Skeletal muscle cell (primary cell): ENCODE measurements at regions not wholly inside any gene's neighbourhood (a gene's known extent, or its start where the extent isn't known, plus 50 kb on each side); places are given as distances from the start of the nearest gene placed in this dataset.
A peak's percentile ranks its signal among the peaks of the same experiment; 100 is the strongest.
"Not testable (repeated sequence)": the region's sequence is repeated elsewhere in the genome, so short reads cannot be mapped to it uniquely, and the experiment has no call there.

Experiments used
- DNase-seq: peaks from one replicate; pipeline ENCODE4 v3.0.0-alpha.2; 2010; ENCODE audit warnings: low read depth
- H3K4me3 ChIP-seq: 2 replicates; pipeline ENCODE4 v1.5.1; 2011; ENCODE audit warnings: low read depth, mild to moderate bottlenecking, control low read depth, low read length, moderate library complexity

DNA sequence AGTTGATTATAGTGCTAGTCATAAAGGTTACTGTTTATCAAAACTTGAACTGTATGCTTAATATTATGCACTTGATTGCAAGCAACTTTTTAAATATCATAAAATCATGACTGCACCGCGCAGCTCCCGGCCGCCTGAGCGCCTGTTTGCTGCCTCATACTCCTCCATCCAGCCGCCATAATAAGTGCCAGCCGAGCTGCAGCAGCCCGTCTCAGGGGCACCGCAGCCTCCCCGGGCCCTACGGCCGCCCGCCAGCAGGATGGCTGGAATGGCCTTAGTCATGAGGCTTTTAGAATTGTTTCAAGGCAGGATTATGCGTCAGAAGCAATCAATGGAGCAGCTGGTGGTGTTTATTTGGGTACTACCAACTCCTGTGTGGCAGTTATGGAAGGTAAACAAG is 337.2 kb downstream of the PAX3 start:
- DNase-seq, result no peak
- H3K4me3 ChIP-seq, result no peak overlapping the region

DNA sequence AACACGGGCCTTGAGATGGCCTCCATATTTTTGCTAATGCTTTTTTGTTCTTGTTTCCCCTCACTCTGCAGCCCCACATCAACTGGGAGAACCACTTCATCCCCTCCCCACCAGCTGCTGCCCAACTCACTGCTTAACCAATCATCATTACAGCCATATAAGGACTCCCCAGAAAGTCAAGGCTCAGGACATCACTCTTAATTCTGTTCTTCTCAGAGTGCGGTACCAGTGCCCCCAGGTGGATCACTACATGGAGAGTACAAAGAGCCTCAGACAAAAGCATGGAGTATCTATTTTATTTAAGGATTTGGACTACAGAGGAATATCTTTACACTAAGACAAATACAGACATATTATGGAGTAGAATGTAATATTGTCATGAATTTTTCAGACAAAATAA is 340.6 kb downstream of the PAX3 start:
- no peak overlapping the region for H3K4me3 ChIP-seq

DNA sequence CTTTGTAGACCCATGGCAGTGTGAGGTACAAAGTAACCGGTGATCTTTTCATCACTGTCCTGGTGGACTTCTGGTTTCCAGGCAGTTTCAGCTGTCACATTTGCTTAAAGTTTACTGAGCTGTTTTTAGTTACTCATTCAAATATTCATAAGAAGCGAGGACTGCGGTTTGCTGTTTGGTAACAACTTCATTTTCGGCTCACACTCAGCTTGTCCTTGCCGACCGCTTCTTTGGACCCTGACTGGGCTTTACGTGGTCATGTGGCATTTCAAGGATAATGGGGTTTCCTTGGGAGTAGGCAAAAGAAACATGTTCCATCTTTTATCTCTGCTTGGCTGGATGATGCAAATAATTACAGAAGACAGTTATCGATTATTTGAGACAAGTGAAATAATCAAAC is 350.7 kb downstream of the PAX3 start:
- no peak for DNase-seq
- no peak overlapping the region for H3K4me3 ChIP-seq

More for the DNA sequence above, 340.6 kb downstream of the PAX3 start:
- no peak for DNase-seq

DNA sequence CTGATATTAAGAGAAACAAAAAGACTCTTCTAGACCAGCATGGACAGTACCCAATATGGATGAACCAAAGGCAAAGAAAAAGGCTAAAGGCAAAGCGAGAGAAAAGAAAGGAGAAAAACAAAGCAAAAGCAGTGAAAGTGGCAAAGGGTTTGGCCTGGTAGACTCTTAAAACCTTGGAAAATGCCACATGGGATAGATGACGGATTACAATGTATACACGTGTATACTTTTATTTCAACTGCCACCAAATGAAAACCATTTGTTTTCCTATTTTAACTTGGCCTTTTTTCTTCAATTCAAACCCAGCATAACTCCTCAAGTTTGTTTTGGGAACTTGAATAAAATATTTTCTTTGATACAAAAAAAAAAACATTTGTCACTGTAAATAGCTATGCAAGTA is 354.3 kb downstream of the PAX3 start:
- H3K4me3 ChIP-seq, DNase-seq: not testable (repeated sequence)

DNA sequence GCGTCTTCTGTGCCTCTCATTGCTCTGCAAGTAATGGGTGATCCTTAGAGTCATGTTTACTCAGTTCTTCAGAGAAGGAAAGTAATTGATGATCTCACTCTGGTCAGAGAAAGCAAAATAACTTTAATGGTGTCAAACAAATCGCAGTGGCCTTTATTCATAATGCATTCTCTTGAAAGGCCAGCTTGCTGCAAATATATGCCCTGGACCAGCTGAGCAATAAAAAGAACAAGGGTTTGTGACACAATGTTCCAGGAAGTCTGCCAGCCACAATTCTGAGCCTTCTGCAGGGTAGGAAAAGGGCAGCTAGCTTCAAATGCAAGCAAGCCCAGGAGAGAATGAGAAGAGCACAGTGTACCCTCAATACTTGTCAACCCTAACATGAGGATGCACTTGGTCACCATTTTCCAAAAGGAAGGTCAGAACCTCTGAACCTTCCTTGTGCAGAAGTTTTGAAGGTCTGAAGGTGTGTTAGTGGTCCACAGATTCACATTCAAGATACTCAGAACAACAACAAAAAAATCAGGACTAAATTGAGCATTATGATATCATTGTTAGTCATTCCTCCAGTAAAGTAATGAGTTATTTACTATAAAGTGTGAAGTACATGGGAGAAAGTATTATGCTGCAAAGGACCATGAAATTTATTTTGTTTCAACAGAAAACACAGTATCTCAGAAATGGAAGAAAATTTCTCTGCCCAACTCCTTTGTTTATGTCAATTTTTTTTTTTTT is 355.6 kb downstream of the PAX3 start:
- DNase-seq, result peak; percentile 59
- H3K4me3 ChIP-seq, result no peak overlapping the region

DNA sequence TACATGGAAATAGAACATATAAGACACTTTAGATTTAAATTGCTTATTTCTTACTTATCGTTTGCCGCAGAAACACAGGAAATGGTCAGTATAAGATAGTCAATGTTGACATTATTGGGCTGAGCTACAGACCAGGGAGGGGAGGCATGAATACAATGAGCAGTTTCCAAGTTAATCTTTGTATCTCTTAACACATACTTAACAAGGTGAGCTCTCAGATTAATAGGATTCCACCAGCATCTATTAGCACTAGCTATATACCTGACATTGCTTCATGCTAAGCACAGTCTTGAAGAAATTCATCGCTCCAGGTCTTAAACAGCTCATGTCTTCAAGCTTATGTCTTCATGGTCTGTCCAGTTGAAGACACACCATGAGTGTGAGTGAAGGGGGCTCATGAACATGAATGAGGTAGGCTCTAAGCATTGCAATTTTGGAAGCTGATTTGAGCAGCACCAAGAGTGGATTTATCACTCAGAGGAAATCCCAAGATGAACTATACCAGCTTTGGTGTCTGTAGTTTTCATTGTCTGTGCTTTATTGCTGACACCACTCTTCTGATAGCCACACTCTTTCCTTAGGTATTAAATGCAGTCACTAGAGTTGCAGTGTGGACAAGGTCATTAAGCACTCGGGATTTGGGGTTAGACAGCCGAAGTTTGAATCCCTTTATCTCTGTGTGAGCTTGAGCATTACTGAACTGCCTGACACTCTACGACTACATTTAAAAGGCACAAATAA is 359.3 kb upstream of the EPHA4 start:
- H3K4me3 ChIP-seq, result no peak overlapping the region
- DNase-seq, result no peak

DNA sequence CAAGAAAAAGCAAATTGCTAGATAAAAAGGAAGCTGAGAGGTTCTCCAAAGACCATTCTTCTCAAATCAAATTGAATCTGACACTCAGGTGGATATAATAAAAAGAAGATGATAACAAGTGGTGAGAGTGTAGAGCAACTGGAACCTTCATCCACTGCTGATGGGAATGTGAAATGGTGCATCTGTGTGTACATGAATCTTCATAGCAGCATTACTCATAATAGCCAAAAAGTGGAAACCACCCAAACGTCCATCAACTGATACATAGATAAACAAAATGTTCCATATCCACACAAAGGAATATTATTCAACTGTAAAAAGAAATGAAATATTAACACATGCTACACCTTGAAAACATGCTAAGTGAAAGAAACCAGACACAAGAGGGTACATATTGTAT is 357.2 kb upstream of the EPHA4 start:
- no peak overlapping the region for H3K4me3 ChIP-seq
- no peak for DNase-seq

DNA sequence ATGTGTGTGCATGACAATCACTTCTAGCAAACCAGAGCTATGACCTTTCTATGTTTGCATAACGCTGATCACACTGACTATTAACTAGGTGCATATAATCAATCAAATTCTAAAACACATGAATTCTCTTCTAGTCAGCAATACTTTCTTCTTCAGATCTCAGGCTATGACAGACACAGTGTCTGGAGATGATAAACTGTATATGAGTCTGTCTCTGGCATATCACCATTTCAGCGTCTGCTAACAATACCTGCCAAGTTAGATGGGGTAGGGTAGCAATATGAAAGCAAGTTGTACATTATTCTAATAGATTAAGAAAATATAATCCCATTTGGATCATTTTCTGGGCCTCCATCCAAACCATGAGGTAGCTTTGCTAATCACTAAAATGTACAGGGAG is 354.2 kb upstream of the EPHA4 start:
- H3K4me3 ChIP-seq, result no peak overlapping the region
- no peak for DNase-seq

DNA sequence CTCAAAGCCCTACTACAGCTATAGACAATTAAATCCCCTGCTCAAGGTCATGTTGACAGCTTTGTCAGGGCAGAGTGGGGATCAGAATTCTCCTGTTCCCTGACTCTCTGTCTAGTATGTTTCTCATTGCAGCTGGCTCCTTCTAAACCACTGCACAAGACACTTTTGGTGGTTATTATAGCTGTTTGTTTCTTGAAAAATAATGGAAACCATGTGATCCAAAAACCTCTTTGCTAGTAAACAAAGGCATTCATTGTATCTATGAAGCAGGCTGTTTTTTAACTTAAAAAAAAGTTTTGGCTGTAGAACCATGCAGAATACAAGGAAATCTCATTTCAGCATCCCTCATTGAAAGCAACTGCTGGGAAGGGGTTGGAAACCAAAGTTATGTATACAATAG is 352.5 kb upstream of the EPHA4 start:
- no peak for DNase-seq

DNA sequence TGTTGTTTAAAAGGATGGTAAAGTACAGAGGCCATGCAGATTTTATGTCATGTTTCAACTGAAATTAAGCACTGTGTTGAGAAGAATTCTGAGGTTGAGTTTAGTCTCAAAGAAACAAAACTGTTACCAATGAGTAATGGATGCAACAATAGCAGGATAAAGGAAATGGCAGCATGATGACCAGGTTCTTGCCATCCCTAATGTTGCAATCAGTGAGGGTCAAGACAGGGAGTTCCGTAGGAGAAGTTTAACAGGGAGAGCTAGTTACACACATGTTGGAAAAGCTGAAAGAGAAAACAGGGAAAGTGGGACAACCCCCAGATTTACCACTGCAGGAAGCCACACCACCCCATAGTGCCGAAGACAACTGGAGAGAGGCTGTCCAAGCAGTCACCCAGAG is 343.8 kb upstream of the EPHA4 start:
- DNase-seq, result no peak
- no peak overlapping the region for H3K4me3 ChIP-seq

More for the DNA sequence above, 352.5 kb upstream of the EPHA4 start:
- H3K4me3 ChIP-seq, result no peak overlapping the region

DNA sequence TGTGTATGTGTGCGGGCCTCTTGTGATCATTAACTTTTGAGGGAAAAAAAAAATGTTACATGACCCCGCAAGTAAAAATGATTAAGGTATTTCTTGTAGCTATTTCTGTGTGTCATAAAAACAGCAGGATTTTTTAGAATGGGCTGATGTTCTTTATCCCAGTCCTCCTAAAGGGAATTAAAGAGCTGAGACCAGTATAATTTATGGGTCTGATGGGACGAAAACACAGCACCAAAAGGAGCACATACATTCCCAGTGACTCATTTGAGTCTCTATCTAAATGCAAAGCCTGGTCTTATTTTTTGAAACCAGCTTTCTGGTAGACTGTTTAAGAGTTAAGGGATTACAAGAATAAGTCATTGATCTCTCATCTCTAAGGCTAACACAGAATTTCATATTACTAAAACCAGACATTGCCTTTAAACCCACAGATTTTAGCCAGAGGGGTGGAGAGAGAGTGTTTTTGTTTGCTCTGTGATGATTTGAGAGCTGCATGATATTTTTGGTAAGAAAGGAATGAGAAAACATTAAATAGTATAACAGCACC is 342.3 kb upstream of the EPHA4 start:
- DNase-seq, result peak; percentile 24
- H3K4me3 ChIP-seq, result no peak overlapping the region

DNA sequence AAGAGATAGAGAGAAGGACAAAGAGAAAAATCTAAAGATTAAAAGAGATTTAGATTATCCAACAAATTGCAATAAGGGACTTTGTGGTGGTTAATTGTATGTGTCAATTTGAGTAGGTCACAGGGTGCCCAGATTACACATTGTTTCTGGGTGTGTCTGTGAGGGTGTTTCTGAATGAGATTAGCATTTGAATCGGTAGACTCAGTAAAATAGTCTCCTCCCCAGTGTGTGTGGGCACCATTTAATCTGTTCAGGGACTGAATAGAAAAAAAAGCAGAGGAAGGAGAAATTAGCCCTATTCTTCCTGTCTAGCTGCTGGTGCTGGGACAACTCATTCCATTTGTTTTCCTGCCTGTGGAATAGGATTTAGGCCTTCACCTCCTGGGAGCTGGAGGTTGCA is 339.8 kb upstream of the EPHA4 start:
- DNase-seq, result no peak
- H3K4me3 ChIP-seq, result no peak overlapping the region

DNA sequence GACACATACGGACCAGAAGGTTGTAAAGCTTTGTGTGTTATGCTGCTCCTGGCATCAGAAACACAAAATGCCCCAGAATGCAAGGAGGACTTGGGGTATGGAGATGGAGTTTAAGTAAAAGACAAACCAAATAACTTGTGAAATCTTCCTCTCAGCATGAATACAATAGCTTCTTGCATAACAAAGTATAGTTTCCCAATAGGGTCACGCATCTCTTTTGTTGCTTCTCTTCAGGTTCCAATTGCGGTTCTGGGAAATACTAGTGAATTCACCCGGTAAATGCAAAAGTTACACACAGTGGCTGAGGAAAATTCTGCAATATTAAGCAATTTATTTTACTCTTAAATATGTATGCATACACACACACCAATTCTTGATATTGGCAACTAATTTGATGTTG is 339.2 kb upstream of the EPHA4 start:
- H3K4me3 ChIP-seq, result no peak overlapping the region
- DNase-seq, result no peak

DNA sequence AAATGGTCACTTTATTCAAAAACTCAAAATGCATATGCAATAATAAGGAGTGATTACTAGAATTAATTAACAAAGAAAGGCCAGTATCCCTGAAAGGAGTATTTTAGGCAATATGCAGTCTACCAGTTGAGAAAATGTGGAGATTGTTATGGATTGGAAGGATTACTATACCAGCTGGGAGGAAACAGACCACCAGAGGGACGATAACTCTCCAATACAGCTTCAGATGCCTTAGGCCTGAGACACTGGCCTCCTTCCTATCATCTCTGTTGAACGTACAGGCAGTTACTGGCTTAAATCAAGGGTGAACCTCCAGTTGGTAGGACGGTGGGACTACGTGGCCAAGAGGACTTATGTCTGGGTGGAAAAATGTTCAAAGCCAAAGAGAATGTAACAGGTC is 336.4 kb upstream of the EPHA4 start:
- DNase-seq, result no peak
- no peak overlapping the region for H3K4me3 ChIP-seq

DNA sequence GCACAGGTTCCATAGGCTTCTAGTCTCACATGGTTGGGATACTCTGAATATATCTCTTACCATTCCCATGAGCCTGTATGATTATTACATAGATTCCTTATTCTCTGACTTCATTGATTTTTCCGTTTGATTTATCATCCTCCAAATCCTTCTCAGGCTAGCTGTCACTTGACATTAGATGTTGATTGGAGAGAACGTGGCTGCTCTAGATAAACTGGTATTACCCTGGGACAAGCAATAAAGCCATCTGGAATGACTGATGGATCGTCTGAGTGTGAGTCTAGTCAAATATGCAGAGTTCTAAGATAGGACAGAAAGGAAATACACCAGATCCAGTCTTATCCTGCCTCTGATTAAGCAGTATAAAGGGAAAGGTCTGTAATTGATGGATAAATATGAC is 325.6 kb upstream of the EPHA4 start:
- H3K4me3 ChIP-seq, result no peak overlapping the region
- DNase-seq, result no peak

DNA sequence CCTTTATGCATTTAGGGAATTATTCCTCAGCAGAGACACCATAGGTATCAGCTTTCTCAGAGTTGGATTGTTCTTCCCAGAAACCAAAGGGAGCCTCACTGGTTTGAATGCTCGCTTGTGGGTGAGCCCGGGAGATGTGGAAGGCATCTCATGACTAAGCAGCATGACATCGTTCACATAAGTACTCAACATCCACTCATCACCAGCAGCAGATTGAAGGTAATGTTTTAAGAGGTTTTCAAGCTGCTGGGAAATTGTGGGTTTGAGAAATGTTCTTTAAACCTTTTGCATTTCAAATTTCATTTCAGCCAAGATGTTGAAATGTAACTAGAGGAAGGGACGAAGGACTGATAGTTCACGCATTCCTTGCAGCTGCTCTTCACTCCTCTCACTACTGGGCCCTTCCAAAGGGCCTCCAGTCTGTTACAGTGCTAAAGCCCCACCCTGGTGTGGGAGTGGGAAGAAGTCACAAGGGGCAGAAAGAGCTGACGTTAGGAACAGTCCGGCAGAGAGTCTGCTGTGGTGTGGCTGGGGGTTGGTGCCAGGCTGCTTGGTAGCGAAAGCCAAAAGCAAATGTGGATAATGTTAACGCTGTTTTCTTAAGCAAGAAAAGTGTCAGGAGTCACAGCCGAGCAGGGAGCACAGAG is 324.5 kb upstream of the EPHA4 start:
- DNase-seq, result peak; percentile 71
- H3K4me3 ChIP-seq, result no peak overlapping the region

DNA sequence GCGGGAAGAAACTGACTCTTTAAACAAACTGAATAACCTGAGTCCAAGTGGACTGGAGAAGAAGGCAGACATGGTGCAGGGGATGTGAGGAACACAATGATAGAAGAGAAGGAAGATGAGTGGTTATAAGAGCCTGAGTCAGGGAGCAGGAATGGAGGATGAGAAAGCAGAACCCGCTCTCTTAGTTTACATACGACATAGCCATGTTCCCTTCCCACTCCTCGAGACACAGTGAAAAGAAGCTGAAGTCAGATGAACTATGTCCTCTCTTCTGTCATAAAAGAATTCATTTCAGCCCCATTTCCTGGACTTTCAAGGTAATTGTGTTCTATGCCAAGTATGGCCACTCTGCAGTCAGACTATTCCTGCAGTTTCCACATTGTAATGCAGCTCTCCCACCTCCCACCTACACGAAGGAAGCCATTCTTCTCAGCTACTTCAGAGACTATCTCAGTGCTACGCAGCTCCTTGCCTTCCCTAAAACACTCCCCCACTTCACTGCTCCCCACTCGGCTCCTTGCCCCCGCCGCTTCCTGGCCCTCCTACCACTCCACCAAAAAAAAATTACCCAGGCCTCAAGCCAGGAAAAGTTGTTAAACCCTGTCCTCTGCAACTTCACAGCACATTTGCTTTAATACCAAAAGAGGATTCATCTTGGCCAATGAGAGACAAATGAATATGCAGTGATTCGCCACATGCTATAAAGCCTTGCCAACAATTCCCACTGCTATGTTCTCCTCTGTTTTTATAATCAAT is 323.4 kb upstream of the EPHA4 start:
- DNase-seq, result peak; percentile 22
- no peak overlapping the region for H3K4me3 ChIP-seq

DNA sequence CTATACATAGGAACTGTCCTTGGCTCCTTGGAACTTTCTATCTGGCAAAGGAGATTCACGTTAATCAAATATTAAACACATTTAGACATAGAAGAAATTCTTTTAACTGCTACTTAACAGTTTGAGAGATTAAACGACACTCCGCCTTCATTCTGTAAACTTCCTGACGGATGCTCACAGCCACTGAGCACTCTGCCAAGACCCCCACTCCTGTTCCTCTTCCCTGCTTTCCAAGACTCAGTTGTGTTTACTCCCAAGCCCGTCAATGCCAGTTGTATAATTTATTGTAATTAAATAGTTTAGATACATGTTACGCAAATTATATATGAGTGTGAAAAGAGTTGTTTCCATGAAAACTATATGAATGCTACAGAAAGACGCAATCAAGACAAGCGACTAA is 321.4 kb upstream of the EPHA4 start:
- H3K4me3 ChIP-seq, result no peak overlapping the region
- no peak for DNase-seq

DNA sequence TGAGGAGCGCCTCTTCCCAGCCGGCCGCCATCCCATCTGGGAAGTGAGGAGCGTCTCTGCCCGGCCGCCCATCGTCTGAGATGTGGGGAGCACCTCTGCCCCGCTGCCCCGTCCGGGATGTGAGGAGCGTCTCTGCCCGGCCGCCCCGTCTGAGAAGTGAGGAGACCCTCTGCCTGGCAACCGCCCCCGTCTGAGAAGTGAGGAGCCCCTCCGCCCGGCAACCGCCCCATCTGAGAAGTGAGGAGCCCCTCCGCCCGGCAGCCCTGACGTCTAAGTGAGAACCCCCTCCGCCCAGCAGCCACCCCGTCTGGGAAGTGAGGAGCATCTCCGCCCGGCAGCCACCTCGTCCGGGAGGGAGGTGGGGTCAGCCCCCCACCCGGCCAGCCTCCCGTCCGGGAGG is 319.9 kb upstream of the EPHA4 start:
- not testable (repeated sequence) for H3K4me3 ChIP-seq, DNase-seq

DNA sequence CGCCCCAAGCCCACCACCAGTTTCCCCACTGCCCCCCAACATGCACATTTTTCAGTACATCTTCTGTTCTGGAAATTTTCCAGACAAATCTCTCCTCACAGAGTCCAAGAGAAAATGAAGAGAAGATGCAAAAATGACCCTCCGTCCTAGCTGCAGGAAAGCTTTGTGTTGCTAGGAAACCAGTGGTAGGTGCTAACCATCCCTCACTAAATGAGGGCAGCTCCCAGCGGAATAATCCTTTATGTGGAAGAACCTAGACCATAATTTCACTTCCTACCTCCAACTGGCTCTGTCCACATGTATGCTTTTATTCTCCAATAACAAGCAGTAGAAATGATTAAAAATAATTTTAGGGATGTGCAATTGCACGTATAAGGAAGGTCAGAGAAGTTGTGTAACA is 311.9 kb upstream of the EPHA4 start:
- no peak for DNase-seq
- H3K4me3 ChIP-seq, result no peak overlapping the region
